ENCODE measurements at regions not wholly inside any gene's neighbourhood (a gene's known extent, or its start where the extent isn't known, plus 50 kb on each side); places are given as distances from the start of the nearest gene placed in this dataset.

DNA sequence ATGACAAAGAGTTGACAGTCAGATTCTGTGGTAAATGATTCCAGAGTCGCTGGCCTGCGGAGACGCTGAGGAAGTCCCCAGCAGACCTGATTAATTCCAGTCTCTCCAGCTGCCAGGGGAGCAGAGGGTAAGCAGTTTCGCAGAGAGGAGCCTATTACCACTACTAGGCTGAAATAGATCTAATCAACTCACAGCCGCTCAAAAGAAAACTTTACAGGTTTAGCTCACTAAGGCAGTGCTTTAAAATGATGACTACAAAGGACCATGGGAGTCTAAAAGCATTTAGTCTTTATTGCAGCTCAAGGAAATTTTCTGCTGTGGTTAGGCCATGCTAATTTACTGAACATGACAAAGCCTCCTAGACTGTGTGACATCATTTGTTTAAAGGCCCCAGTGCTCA is 445.6 kb upstream of the POU3F3 start:
- peak; percentile 54 for DNase-seq (ENCODE audit: low spot score)

DNA sequence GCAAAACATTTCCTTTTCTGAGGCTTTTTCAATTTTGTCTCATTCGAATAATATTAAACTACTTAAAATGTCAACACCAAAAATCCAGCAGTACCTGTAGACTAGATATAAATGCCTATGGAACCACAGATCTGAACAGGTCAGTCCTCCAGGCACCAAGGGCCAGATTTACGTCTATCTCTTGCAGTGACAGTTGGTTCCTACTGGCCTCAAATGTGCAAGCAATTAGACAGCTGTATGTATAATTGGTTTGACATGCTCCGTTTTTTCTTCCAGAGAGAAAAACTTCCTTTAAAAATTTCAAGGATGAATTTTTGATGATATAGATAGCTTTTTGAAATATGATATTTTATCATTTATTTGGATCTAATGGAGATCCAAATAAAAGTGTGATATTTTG is 443.8 kb upstream of the POU3F3 start:
- no peak for DNase-seq (ENCODE audit: low spot score)

DNA sequence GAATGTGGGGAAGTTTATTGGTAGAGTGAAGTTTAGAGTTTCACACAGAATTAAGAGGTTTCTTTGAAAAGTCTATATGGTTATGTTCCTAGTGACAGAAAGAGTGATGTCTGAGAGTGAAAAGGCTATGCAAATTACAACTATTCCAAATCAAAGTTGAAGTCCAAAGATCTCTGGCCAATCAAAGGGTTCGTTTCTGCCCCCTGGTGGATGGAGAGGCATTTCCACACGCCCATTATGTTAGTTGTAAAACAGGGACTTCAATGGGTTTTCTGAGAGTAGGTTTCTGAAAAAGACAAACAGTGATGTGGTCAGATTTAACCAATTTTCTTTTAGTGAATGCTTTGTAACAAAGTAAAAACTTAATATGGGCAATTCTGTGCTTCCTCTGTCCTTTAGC is 441.5 kb upstream of the POU3F3 start:
- DNase-seq (ENCODE audit: low spot score), result no peak

DNA sequence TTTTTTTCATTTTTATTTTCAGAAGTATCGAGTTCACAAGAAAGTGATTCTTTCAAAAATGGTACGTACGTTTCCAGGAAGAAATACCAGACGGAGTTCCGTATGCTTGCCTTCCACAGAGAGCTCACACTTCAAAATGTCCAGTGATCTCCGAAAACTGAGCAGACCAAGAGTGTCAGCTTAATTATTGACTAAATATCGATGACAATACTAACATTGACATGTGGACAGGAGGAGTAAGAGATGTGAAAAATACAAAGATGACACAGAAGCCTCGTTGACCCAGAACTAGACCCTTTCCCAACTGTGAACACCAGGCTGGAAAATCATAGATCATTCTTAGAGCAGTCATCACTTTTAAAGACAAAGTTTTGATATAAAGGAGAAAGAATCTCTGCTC is 440.0 kb upstream of the POU3F3 start:
- DNase-seq (ENCODE audit: low spot score), result no peak

DNA sequence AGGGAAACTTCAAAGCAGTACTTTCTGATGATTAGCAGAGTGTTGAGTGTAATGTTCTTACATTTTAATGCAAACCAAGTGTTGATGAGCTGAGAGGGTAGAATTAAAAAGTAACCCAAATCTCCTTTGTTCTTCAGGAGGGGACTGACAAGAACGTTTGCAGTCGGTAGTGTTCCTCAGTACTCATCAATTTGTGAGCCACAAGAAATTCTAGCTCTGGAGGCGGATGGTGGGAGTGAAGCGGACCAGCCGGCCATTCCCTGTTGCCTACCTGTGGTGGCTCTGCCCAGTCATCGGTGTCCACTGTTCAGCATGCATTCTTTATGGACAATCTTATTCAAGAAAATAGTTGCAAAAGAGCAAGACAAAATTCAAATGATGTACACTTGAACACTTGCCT is 438.6 kb upstream of the POU3F3 start:
- no peak for DNase-seq (ENCODE audit: low spot score)

DNA sequence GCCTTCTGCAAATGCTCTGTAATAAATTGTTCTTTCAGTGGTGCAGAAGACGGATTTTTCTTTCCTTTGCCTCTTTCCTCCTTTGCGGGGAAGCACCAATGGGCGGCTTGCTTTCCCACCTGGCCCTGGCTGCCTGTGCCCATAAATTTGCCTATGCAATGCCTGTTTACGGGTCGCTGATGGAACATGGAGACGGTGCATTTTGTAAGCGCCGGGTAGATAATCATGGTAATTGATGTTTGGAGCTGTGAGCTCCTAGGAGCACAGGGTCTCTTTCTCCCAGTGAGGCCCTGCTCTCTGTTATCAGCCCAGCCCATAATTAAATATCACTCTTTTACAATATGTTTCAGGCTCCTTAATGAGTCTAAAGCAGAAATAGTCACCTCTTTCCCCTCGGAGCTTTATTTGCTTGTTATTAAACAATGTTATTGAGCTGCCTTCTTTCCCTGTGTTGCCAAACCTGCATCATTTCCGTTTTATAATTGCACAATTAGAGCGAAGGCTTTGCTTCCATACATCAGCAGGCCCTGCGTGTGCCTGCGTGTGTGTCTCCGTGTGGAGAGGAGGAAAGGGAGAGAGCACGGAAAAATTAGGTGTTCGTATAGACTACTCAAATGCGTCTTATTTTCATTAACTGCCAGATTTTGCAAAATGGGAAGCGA is 437.4 kb upstream of the POU3F3 start:
- no peak for DNase-seq (ENCODE audit: low spot score)

DNA sequence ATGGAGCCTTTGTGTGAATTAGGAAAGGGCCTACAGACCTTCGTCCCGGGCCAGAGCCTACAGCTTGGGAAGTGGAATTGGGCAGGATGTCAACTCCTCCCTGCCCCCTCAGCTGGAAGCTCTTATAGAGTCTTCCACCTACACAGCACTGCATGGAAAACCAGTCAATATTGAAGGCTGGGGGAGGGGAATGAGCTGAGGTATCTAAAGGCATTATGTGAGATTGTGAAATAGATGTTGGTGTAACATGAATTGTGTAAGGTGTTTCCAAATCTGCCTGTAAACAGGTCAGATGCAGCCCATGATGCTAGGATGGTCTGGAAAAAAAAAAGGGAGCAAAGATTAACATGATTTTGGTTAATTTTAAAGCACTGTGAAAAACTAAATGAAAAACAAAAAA is 433.5 kb upstream of the POU3F3 start:
- DNase-seq (ENCODE audit: low spot score), result no peak

DNA sequence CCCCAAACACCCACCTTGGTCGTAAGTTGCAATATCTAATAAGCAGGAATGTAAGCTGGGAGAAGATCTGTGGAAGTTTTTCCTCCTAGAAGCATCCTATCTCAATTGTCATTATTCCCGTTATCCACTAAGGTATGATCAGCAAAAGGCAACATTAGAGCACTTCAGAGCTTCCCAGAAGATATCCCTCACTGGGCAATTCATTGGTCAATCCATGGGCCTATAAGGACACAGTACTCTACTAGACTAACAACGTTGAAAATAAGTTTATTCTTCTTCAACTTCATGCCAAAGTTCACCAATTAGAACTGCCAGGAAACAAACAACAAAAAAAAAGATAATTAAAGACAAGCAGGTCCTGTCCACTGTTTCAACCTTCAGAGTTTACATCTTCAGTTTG is 433.0 kb upstream of the POU3F3 start:
- DNase-seq (ENCODE audit: low spot score), result no peak

DNA sequence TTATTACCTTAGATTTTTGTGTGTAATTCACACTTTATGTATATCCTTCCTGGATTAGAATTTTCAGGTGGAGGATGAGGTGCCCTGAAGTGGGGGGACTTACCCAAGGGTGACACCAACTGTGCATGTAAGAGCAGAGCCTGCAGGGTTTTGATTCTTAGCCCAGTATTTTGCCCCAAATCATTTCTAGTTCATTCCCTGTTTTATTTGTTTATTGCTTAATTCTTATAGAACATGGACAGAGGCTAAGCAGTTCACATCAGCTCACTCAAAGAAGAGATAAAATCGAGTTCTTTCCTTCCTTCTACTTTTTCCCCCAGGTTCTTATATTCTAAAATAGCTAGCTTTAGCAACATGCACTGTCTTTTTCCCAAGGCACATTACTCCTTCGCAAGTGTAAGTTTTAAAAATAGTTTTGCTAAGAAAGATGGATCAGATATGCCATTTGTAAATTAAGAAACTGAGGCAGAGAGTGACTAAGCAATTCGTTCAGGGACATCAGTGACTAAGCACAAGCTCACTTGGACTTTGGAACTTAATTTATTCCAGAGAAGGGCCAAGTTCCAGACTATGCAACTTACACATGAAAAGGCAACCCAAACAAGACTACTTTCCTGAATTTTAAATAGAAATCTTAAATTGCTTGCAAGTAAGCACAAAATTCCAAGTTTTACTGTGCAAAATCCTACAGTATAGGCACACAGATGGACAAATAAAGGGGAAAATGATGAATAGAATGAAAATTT is 427.9 kb upstream of the POU3F3 start:
- no peak for DNase-seq (ENCODE audit: low spot score)

DNA sequence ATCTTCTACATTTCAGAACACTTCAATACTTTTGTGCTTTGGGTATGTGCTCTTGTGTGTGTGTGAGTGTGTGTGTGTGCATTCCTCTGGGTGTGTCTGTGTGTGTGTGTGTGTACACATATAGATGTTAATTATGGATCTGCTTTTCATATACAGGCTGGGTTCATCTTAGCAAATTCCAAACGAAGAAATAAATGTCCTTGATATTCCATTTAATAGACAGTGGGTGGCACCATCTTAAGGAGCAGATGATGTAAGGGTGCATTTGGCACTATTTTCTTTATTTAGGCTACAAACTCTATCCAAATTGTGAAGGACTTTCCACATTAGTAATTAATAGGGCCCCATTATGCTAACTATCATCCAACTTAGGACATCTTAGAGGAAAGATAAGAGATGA is 425.8 kb upstream of the POU3F3 start:
- DNase-seq (ENCODE audit: low spot score), result no peak

DNA sequence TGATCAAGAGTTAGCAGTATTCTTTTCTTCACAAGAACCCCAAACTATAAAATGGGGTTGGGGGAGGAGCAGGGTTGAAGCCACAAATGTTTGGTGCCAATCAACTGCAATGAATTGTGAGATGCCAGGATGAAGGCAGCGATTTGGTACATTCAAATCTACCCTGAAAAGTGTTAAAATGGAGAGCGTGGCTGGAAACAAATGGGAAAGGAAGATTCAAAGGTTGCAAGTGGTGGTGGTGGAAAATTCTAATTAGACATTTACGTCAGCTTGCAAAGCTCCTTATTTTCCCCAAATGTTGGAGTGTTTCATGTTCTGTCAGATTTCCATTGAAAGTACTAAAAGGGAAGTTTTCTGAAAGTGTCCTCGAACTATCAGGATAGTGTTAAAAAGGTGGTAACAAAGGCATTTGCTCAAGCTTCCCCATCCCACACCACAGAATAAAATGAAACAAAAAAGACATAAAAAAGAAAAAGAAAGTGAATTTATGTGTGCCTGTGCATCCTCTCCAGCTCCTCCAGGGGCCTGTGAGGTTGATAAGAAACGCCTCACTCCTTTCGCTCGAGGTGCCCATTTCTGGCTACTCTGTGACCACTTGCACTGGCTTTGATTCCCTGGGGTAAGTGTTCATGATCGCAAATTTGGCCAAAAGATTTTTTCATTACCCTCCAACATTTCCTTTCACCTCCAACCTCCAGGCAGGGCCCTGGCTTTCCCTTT is 424.1 kb upstream of the POU3F3 start:
- DNase-seq (ENCODE audit: low spot score), result no peak

DNA sequence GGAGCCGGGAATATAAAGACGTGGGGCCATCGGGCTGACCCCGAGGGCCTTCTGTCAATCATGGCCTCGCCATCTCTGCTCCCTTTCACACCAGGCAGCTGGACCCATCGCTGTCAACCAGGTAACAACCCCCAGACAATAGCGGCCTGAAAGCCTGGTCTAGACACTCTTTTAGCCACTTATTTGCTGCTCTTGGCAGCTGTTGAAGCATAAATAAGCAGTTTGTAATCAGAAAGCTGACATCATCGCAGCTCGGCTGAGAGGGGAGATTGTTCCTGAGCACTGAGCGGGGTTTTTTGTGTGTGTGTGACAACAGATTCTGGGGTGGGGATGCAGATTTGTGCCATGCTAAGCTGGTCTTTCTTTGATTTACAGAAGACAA is 423.6 kb upstream of the POU3F3 start:
- DNase-seq (ENCODE audit: low spot score), result no peak

DNA sequence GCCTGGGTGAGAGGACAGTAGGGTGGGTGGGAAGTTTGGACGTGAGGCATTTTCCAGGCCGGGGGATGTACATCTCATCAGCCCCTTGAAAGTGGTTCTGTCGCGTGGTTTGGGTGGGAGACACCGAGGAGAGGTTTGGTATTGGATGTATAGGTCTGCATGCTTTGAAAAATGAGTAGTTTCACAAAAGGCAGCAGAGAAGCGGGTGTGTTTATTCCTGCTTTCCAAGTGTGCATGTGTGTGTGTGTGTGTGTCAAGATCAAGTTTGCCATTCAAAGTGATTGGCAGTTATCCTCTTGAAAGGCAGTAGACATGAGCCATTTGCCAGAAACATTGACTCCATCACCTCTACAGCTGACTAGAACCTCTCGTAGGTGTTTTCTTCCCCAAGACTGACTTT is 423.1 kb upstream of the POU3F3 start:
- no peak for DNase-seq (ENCODE audit: low spot score)

DNA sequence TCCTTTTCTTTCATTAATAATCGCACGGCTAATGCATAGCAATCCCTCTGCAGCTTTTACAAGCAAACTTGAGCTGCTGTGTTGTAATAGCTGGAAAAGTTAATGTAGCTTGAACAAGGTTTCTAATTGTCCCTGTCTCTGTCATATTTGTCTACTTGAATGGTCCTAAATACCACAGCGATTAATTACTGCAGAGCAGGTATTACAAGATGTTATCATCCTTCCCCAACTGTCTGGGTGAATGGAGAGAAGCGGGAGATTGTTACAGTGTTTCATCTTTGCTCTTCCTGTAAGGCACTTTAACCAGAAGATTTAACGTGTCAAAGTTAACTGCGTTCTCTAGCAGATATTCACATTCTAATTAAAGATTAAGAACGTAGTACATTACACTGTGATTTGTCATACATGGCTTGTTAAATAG is 422.2 kb upstream of the POU3F3 start:
- no peak for DNase-seq (ENCODE audit: low spot score)

DNA sequence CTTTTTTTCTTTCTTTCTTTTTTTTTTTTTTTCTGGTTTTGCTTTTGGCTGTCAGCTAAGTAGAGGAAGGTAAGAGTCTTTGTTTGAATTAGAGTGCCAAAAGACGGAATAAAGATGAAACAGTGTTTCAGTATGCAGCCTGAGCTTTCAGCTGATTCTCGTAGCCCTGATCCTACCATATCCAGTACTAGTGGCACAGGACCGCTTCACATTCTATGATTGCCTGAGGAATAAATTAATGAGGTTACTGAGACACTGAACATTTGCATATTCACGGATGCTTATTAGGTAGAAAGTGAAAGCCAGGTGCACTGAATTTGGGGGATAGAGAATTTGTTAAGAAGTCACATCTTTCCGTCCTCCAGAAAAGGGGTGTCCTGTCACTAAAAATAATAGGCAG is 421.5 kb upstream of the POU3F3 start:
- DNase-seq (ENCODE audit: low spot score), result no peak

DNA sequence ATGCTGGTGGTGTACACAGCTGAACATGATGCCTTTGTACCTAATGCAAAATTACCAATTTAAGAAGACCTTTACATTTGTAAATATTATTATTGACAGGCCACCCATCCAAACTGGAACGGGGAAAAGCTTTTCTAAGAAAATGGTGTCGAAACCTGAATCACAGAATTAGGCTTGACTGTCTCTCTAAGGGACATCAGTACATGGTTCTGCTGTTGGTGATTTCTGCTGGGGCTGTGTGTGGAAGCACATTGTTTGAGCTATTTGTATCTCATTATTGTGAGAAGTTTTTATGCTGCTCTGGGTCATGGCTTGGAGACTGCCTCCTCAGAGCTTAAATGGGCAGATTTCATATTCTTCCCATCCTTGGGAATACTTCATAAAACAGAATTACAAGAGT is 420.9 kb upstream of the POU3F3 start:
- DNase-seq (ENCODE audit: low spot score), result no peak

DNA sequence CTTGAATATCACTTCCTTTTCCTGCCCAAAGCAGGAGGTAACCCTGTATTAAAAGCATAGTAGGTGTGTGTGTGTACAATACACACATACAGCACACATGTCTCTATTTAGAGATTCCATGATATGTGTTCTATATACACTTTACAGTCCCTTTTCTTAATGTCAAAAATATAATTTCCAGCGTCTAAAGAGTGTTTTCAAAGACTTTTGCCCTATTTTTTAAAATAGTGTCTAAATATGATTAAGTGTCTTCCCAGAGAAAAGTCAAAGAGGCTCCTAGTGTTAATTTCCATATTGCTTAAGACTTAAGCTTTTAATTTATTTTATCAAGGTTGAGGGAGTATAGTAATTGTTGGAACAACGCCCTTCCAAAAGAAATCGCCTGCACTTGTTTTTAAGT is 420.3 kb upstream of the POU3F3 start:
- no peak for DNase-seq (ENCODE audit: low spot score)

DNA sequence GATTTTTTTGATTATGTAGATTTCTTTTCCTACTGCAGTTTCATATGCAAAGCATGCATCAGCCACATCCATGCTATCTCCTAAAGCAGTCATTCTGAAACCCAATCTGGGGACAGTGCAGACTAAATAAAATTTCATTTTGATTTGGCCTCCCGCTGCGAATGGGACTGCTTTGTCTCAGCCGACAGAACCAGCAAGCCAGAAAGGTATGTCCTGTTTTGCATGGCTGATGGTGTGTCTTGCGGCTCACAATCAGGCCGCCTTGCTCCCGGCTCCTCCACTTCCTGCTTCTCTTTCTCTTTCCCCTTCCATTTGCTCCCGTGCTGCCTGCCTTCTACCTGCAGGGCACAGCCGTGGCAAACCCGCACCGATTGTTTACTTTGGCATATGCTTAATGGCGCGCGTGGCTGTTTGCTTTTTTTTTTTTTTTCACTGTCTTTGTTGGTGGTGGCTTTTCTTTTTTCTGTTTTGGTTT is 419.6 kb upstream of the POU3F3 start:
- peak; percentile 53 for DNase-seq (ENCODE audit: low spot score)

DNA sequence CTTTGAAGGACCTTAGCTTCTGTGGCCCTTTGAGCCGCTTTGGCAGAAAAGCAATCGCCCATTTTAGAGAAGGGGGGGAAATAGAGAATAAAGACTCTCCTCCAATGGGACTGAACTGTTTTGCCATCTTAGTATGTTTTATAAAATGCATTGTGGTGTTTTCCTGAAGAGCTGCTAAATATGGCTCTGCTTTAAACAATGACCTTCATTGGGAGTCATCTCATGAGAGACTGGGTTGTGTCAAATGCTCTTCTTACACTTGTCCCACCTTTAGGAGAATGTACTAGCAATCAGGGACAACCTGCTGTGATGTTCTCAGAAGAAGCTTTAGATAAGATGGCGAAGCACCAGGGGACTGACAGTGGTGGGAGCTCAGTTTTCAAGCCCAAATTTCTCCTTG is 418.9 kb upstream of the POU3F3 start:
- DNase-seq (ENCODE audit: low spot score), result no peak

DNA sequence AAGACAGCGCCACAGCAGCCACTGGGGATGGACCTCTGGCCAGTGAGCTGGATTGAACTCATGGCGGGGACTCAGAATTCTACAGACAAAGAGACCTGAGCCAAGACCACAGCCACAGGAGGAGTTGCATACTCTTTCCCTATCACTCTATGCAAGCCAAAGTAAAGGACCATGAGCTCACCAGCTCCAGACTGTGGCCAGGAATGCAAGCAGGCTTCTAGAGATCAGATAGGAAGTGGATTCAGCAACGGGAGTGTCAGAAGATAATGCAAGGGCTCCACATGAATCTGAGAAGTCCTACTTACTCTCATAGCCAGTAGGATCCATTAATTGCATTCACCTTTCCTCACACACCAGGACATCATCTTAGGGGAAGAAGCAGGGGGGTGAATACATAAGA is 415.4 kb upstream of the POU3F3 start:
- no peak for DNase-seq (ENCODE audit: low spot score)

DNA sequence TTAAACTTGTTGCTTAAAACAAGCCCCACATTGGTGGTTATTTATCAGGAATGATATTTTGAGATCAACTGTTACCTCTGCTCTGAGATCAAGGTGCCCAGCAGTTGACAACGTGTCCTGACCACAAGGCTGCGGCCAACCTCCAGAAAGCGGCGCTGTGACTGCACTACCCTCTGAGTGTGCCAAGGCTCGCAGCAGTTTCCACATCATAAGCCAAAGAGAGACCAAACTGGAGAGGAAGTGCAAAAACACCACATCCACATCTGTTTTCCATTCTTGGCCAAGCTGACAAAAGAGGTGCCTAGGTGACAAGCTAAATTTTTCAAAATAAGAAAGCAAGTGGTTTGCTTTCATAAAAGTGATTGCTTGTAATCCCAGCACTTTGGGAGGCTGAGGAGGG is 410.8 kb upstream of the POU3F3 start:
- no peak for DNase-seq (ENCODE audit: low spot score)

DNA sequence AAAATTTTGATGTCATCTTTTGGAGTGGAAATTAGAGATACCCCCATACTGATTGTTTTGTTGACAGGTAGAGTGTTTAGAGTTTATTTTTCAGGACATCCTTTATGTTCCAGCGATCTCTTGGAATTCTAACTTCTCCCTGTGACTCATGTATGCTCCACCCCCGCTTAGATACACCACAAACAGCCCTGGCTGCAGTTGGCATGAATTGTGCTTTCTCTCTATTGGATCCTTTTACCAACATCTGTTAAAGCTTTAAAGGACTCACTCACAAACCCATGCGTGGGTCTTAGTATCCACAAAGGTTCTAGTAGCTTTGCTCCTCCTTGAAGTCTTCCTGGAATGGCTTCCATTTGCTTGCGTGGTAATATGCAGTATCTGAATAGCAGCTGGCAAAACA is 409.5 kb upstream of the POU3F3 start:
- DNase-seq (ENCODE audit: low spot score), result no peak

DNA sequence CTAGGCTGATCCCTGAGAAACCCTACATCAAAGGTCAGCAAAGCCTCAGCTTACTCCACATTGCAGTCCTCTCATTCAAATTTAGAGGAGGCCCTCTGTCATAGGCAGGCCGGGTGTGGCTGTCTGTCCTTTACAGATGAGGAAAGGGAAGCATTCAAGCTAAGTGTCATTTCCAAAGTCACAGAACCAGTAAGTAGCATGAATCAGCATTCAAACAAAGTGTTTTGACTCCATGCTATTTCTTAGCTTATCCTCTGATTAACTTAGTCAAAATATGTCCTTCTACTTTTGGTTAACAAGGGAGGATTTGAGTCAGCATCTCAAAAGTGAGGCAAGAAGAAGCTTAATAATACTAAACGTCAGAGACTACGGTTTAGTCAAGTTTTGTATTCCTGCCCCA is 409.0 kb upstream of the POU3F3 start:
- DNase-seq (ENCODE audit: low spot score), result no peak
